Parathyroid adenoma (tissue), 2 donors: ENCODE measurements at regions not wholly inside any gene's neighbourhood (a gene's known extent, or its start where the extent isn't known, plus 50 kb on each side); places are given as distances from the start of the nearest gene placed in this dataset.
"Not testable (repeated sequence)": the region's sequence is repeated elsewhere in the genome, so short reads cannot be mapped to it uniquely, and the experiment has no call there.

ENCODE experiments used
- H2AFZ ChIP-seq: fragments of 300-600 bp; sonication (generic); one replicate; pipeline ENCODE4 v1.7.0; 2017; ENCODE audit warnings: antibody characterized with exemption, mild to moderate bottlenecking
- H3K27ac ChIP-seq: fragments of 300-600 bp; sonication (generic); one replicate; pipeline ENCODE4 v1.7.0; 2017
- H3K27me3 ChIP-seq: fragments of 300-600 bp; sonication (generic); one replicate; pipeline ENCODE4 v1.7.0; 2017; ENCODE audit warnings: low read length; ENCODE audit not compliant: control insufficient read depth, insufficient read depth
- H3K36me3 ChIP-seq: fragments of 300-600 bp; sonication (generic); one replicate; pipeline ENCODE4 v1.7.0; 2017; ENCODE audit warnings: low read length; ENCODE audit not compliant: control insufficient read depth, insufficient read depth
- H3K4me1 ChIP-seq: fragments of 300-600 bp; sonication (generic); one replicate; pipeline ENCODE4 v1.7.0; 2017; ENCODE audit warnings: control low read depth
- H3K4me2 ChIP-seq: fragments of 300-600 bp; sonication (generic); one replicate; pipeline ENCODE4 v1.7.0; 2017; ENCODE audit warnings: low read length
- H3K4me3 ChIP-seq: fragments of 300-600 bp; sonication (generic); one replicate; pipeline ENCODE4 v1.7.0; 2017; ENCODE audit warnings: low read depth, low read length
- H3K79me2 ChIP-seq: fragments of 300-600 bp; sonication (generic); one replicate; pipeline ENCODE4 v1.7.0; 2017; ENCODE audit warnings: control low read depth
- H3K9ac ChIP-seq: fragments of 300-600 bp; sonication (generic); one replicate; pipeline ENCODE4 v1.7.0; 2017; ENCODE audit warnings: mild to moderate bottlenecking
- H3K9me3 ChIP-seq: fragments of 300-600 bp; sonication (generic); one replicate; pipeline ENCODE4 v1.7.0; 2017; ENCODE audit warnings: low read length; ENCODE audit not compliant: control insufficient read depth
- CTCF ChIP-seq: fragments of 300-600 bp; sonication (generic); IDR thresholded peaks from one replicate; pipeline ENCODE4 v1.7.0; 2017; ENCODE audit warnings: antibody characterized with exemption, mild to moderate bottlenecking
- donor health status: primary hyperparathyroidism.

- no peak for TF ChIP-seq CTCF
- H3K79me2 ChIP-seq, result no peaks in the 10 kb centered on the region
- H3K4me2 ChIP-seq, result no peak overlapping the region
- H2AFZ ChIP-seq, result no peak overlapping the region
- H3K36me3 ChIP-seq, result no peaks in the 10 kb centered on the region
- no peaks in the 10 kb centered on the region for H3K27me3 ChIP-seq
- H3K4me3 ChIP-seq, result no peak overlapping the region
- H3K9ac ChIP-seq, result no peak overlapping the region
- H3K27ac ChIP-seq, result no peak overlapping the region
- H3K9me3 ChIP-seq, result no peaks in the 10 kb centered on the region
- H3K4me1 ChIP-seq, result no peaks in the 10 kb centered on the region
Measured at GRCh38 chr12:125856366-125856765, 791.1 kb downstream of the AACS start.

GRCh38 chr12:125856896-125857295, 791.7 kb downstream of the AACS start:
- Histone ChIP-seq H3K4me1 (no peaks in the 10 kb centered on the region), H3K9ac (no peak overlapping the region), H3K27me3 (no peaks in the 10 kb centered on the region), H3K27ac (no peak overlapping the region), H2AFZ (no peak overlapping the region), H3K79me2 (no peaks in the 10 kb centered on the region), H3K4me3 (no peak overlapping the region), H3K36me3 (no peaks in the 10 kb centered on the region), H3K9me3 (no peaks in the 10 kb centered on the region), H3K4me2 (no peak overlapping the region)
- TF ChIP-seq CTCF, result no peak

GRCh38 chr12:125860672-125861288, 795.5 kb downstream of the AACS start:
- Histone ChIP-seq H2AFZ (no peak overlapping the region), H3K36me3 (no peaks in the 10 kb centered on the region), H3K4me2 (no peak overlapping the region), H3K27me3 (no peaks in the 10 kb centered on the region), H3K79me2 (no peaks in the 10 kb centered on the region), H3K4me1 (no peaks in the 10 kb centered on the region), H3K9ac (no peak overlapping the region), H3K4me3 (no peak overlapping the region), H3K9me3 (no peaks in the 10 kb centered on the region), H3K27ac (no peak overlapping the region)
- no peak for TF ChIP-seq CTCF

- Histone ChIP-seq H3K79me2 (no peaks in the 10 kb centered on the region), H3K36me3 (no peaks in the 10 kb centered on the region), H3K27ac (no peak overlapping the region), H3K9ac (no peak overlapping the region), H3K4me3 (no peak overlapping the region), H3K4me1 (no peaks in the 10 kb centered on the region), H3K4me2 (no peak overlapping the region), H3K27me3 (no peaks in the 10 kb centered on the region), H3K9me3 (no peaks in the 10 kb centered on the region), H2AFZ (no peak overlapping the region)
- no peak for TF ChIP-seq CTCF
Measured at GRCh38 chr12:125861299-125862281, 796.4 kb downstream of the AACS start.

- not testable (repeated sequence) for H3K9ac ChIP-seq, H3K79me2 ChIP-seq, H3K4me1 ChIP-seq, H3K4me3 ChIP-seq, H3K27ac ChIP-seq, H3K36me3 ChIP-seq, H3K4me2 ChIP-seq, H2AFZ ChIP-seq, H3K27me3 ChIP-seq, H3K9me3 ChIP-seq
Measured at GRCh38 chr12:125865236-125865635, 800.0 kb downstream of the AACS start.
